Naive B cell (primary cell): ENCODE measurements at regions not wholly inside any gene's neighbourhood (a gene's known extent, or its start where the extent isn't known, plus 50 kb on each side); places are given as distances from the start of the nearest gene placed in this dataset.
"Not testable (repeated sequence)": the region's sequence is repeated elsewhere in the genome, so short reads cannot be mapped to it uniquely, and the experiment has no call there.

Experiments
- ATAC-seq, 2 donors: fragments of 150-1000 bp; cut with Tn5 transposase; 2 replicates each; pipeline ENCODE4 v1.10.0; 2021; ENCODE audit warnings: low read depth in 2 of 2, mild to moderate bottlenecking in 2 of 2, moderate library complexity in 2 of 2
- DNase-seq: peaks from one replicate; pipeline ENCODE4 v3.0.0; 2022
- H3K27ac Mint-ChIP-seq, 6 donors: one replicate each; pipeline ENCODE4 v1.8.0; 2020 to 2022; ENCODE audit warnings: mild to moderate bottlenecking in 6 of 6, mixed read lengths in 6 of 6, moderate library complexity in 5 of 6, inconsistent platforms in 2 of 6
- H3K27me3 Mint-ChIP-seq, 3 donors: one replicate each; pipeline ENCODE4 v1.8.0; 2021 to 2022; ENCODE audit warnings: mixed read lengths in 3 of 3, mild to moderate bottlenecking in 1 of 3
- H3K36me3 Mint-ChIP-seq, 2 donors: one replicate each; pipeline ENCODE4 v1.8.0; 2020 to 2022; ENCODE audit warnings: mixed read lengths in 2 of 2, inconsistent platforms in 1 of 2, mild to moderate bottlenecking in 1 of 2
- H3K4me1 Mint-ChIP-seq, 3 donors: one replicate each; pipeline ENCODE4 v1.8.0; 2020 to 2022; ENCODE audit warnings: mixed read lengths in 3 of 3, inconsistent platforms in 1 of 3, mild to moderate bottlenecking in 1 of 3, moderate library complexity in 1 of 3
- H3K4me3 Mint-ChIP-seq, 8 donors: one replicate each; pipeline ENCODE4 v1.8.0; 2020 to 2022; ENCODE audit warnings: mild to moderate bottlenecking in 8 of 8, mixed read lengths in 8 of 8, moderate library complexity in 8 of 8, inconsistent platforms in 2 of 8
- H3K9me3 Mint-ChIP-seq, 7 donors: one replicate each; pipeline ENCODE4 v1.8.0; 2020 to 2022; ENCODE audit warnings: mixed read lengths in 7 of 7, mild to moderate bottlenecking in 5 of 7, inconsistent platforms in 2 of 7, moderate library complexity in 1 of 7

GRCh38 chr5:108696951-108697715 lies 50.6 kb upstream of the FER start:
- DNase-seq, result no peak

GRCh38 chr5:108696407-108696806 lies 51.3 kb upstream of the FER start:
- Mint-ChIP-seq H3K27ac (peak overlapping the region in 1 of 6 donors; percentile 14), H3K4me1 (peaks cover 0 to 3% (median 0%) of the 10 kb centered on the region in 3 donors), H3K36me3 (no peaks in the 10 kb centered on the region), H3K9me3 (peaks cover 0 to 2% (median 0%) of the 10 kb centered on the region in 7 donors), H3K4me3 (no peak overlapping the region), H3K27me3 (peaks cover 0 to 18% (median 6%) of the 10 kb centered on the region in 3 donors)
- ATAC-seq (no peak), DNase-seq (no peak)

More at GRCh38 chr5:108696951-108697715, 50.6 kb upstream of the FER start:
- Mint-ChIP-seq H3K4me3 (no peak overlapping the region), H3K4me1 (peaks cover 0 to 3% (median 0%) of the 10 kb centered on the region in 3 donors), H3K27ac (peak overlapping the region in 1 of 6 donors; percentile 19), H3K27me3 (peaks cover 0 to 15% (median 6%) of the 10 kb centered on the region in 3 donors), H3K36me3 (no peaks in the 10 kb centered on the region), H3K9me3 (peaks cover 0 to 2% (median 0%) of the 10 kb centered on the region in 7 donors)
- no peak for ATAC-seq

- Mint-ChIP-seq H3K9me3 (no peaks in the 10 kb centered on the region), H3K4me3 (no peak overlapping the region)
These were observed 59.2 kb upstream of the FER start for GRCh38 chr5:108688485-108688884.

GRCh38 chr5:108687595-108688200 lies 60.0 kb upstream of the FER start:
- DNase-seq, result no peak
- Mint-ChIP-seq H3K9me3 (peaks cover 0 to 2% (median 0%) of the 10 kb centered on the region in 7 donors), H3K4me3 (peak overlapping the region in 1 of 8 donors; percentile 29), H3K36me3 (no peaks in the 10 kb centered on the region), H3K27ac (peak overlapping the region in 1 of 6 donors; percentile 85), H3K27me3 (peaks cover 0 to 7% (median 0%) of the 10 kb centered on the region in 3 donors), H3K4me1 (peaks cover 0 to 22% (median 12%) of the 10 kb centered on the region in 3 donors)
- ATAC-seq, result peak in 1 of 2 donors; percentile 32

More at GRCh38 chr5:108688485-108688884, 59.2 kb upstream of the FER start:
- ATAC-seq (no peak), DNase-seq (no peak)
- H3K27me3 Mint-ChIP-seq, result peaks cover 0 to 7% (median 0%) of the 10 kb centered on the region in 3 donors
- H3K4me1 Mint-ChIP-seq, result peaks cover 0 to 22% (median 12%) of the 10 kb centered on the region in 3 donors
- no peaks in the 10 kb centered on the region for H3K36me3 Mint-ChIP-seq
- H3K27ac Mint-ChIP-seq, result no peak overlapping the region

GRCh38 chr5:108686676-108687075 lies 61.0 kb upstream of the FER start:
- Mint-ChIP-seq H3K4me1 (peaks cover 0 to 23% (median 12%) of the 10 kb centered on the region in 3 donors), H3K27ac (no peak overlapping the region), H3K36me3 (no peaks in the 10 kb centered on the region), H3K27me3 (no peaks in the 10 kb centered on the region), H3K4me3 (no peak overlapping the region), H3K9me3 (peaks cover 0 to 2% (median 0%) of the 10 kb centered on the region in 7 donors)
- ATAC-seq (no peak), DNase-seq (no peak)

GRCh38 chr5:108685448-108686216 lies 62.1 kb upstream of the FER start:
- H3K36me3 Mint-ChIP-seq, H3K9me3 Mint-ChIP-seq, H3K27me3 Mint-ChIP-seq: not testable (repeated sequence)
- ATAC-seq, result peak; percentile 66 to 82
- peak; percentile 20 for DNase-seq
- peak overlapping the region in 4 of 6 donors; percentile 63 to 73 (median 65) for H3K27ac Mint-ChIP-seq
- peaks cover 0 to 25% (median 12%) of the 10 kb centered on the region in 3 donors for H3K4me1 Mint-ChIP-seq
- H3K4me3 Mint-ChIP-seq, result peak overlapping the region in 4 of 8 donors; percentile 15 to 78 (median 22)

- no peaks in the 10 kb centered on the region for H3K27me3 Mint-ChIP-seq
- ATAC-seq (peak; percentile 72 to 87), DNase-seq (peak; percentile 45)
- H3K4me1 Mint-ChIP-seq, result peaks cover 0 to 18% (median 18%) of the 10 kb centered on the region in 3 donors
- H3K27ac Mint-ChIP-seq, result no peak overlapping the region
- H3K36me3 Mint-ChIP-seq, result no peaks in the 10 kb centered on the region
- peak overlapping the region in 2 of 8 donors; percentile 16 to 66 for H3K4me3 Mint-ChIP-seq
- peaks cover 0 to 2% (median 0%) of the 10 kb centered on the region in 7 donors for H3K9me3 Mint-ChIP-seq
These were observed 66.4 kb upstream of the FER start for GRCh38 chr5:108681079-108681921.

GRCh38 chr5:108678091-108678490 lies 69.6 kb upstream of the FER start:
- no peak for DNase-seq
- no peak overlapping the region for H3K4me3 Mint-ChIP-seq
- H3K27ac Mint-ChIP-seq, result peak overlapping the region in 1 of 6 donors; percentile 75
- H3K27me3 Mint-ChIP-seq, result peaks cover 8 to 19% (median 16%) of the 10 kb centered on the region in 3 donors
- H3K4me1 Mint-ChIP-seq, result peaks cover 0 to 6% (median 4%) of the 10 kb centered on the region in 3 donors
- no peak for ATAC-seq
- H3K9me3 Mint-ChIP-seq, result peaks cover 0 to 1% (median 0%) of the 10 kb centered on the region in 7 donors
- no peaks in the 10 kb centered on the region for H3K36me3 Mint-ChIP-seq

GRCh38 chr5:108675736-108676135 lies 72.0 kb upstream of the FER start:
- H3K4me1 Mint-ChIP-seq, result peaks cover 0 to 6% (median 2%) of the 10 kb centered on the region in 3 donors
- H3K27me3 Mint-ChIP-seq, result peaks cover 8 to 30% (median 27%) of the 10 kb centered on the region in 3 donors
- H3K27ac Mint-ChIP-seq, result no peak overlapping the region
- DNase-seq (no peak), ATAC-seq (no peak)
- H3K4me3 Mint-ChIP-seq, result no peak overlapping the region
- H3K36me3 Mint-ChIP-seq, result no peaks in the 10 kb centered on the region
- no peaks in the 10 kb centered on the region for H3K9me3 Mint-ChIP-seq

- DNase-seq (no peak), ATAC-seq (no peak)
- no peaks in the 10 kb centered on the region for H3K4me1 Mint-ChIP-seq
- no peak overlapping the region for H3K4me3 Mint-ChIP-seq
- H3K27me3 Mint-ChIP-seq, result peaks cover 12 to 47% (median 27%) of the 10 kb centered on the region in 3 donors
- no peak overlapping the region for H3K27ac Mint-ChIP-seq
- no peaks in the 10 kb centered on the region for H3K36me3 Mint-ChIP-seq
- H3K9me3 Mint-ChIP-seq, result no peaks in the 10 kb centered on the region
These were observed 75.1 kb upstream of the FER start for GRCh38 chr5:108672639-108673038.

GRCh38 chr5:108670591-108671289 lies 77.0 kb upstream of the FER start:
- Mint-ChIP-seq H3K9me3 (peaks cover 0 to 8% (median 6%) of the 10 kb centered on the region in 7 donors), H3K36me3 (peaks cover 0 to 5% of the 10 kb centered on the region in 2 donors), H3K27ac (peak overlapping the region in 1 of 6 donors; percentile 35)

GRCh38 chr5:108669462-108669861 lies 78.2 kb upstream of the FER start:
- no peak for ATAC-seq
- peaks cover 8 to 32% (median 22%) of the 10 kb centered on the region in 3 donors for H3K27me3 Mint-ChIP-seq
- H3K4me3 Mint-ChIP-seq, result no peak overlapping the region
- H3K27ac Mint-ChIP-seq, result no peak overlapping the region
- peaks cover 0 to 5% of the 10 kb centered on the region in 2 donors for H3K36me3 Mint-ChIP-seq
- DNase-seq, result no peak
- no peaks in the 10 kb centered on the region for H3K4me1 Mint-ChIP-seq
- peaks cover 0 to 8% (median 6%) of the 10 kb centered on the region in 7 donors for H3K9me3 Mint-ChIP-seq

More at GRCh38 chr5:108670591-108671289, 77.0 kb upstream of the FER start:
- peaks cover 12 to 45% (median 34%) of the 10 kb centered on the region in 3 donors for H3K27me3 Mint-ChIP-seq
- no peak overlapping the region for H3K4me3 Mint-ChIP-seq
- ATAC-seq (no peak), DNase-seq (no peak)
- no peaks in the 10 kb centered on the region for H3K4me1 Mint-ChIP-seq
